ENCODE measurements at regions not wholly inside any gene's neighbourhood (a gene's known extent, or its start where the extent isn't known, plus 50 kb on each side); places are given as distances from the start of the nearest gene placed in this dataset.

GRCh38 chr12:39071611-39072010 lies 166.2 kb upstream of the CPNE8 start:
- H3K4me1 ChIP-seq (ENCODE audit: insufficient read depth, insufficient read length) = no peaks in the 10 kb centered on the region
- H3K9ac ChIP-seq (ENCODE audit: insufficient read length, low read depth) = no peak overlapping the region
- no peak for DNase-seq (ENCODE audit: low read depth, low spot score)
- H3K9me3 ChIP-seq (ENCODE audit: insufficient read depth, low read length) = no peaks in the 10 kb centered on the region
- no peak overlapping the region for H3K4me3 ChIP-seq (ENCODE audit: insufficient read length, low read depth)
- no peak for TF ChIP-seq ZNF274 (IDR thresholded peaks at IDR 0.05; ENCODE audit: low read depth, low read length)
- TF ChIP-seq YY1 (IDR thresholded peaks at IDR 0.05; ENCODE audit: insufficient read depth, insufficient read length) = no peak
- TF ChIP-seq SUZ12 (IDR thresholded peaks at IDR 0.05; ENCODE audit: extremely low read depth, insufficient read depth, insufficient read length) = no peak
- no peaks in the 10 kb centered on the region for H3K27me3 ChIP-seq (ENCODE audit: insufficient read depth, insufficient read length)
- H3K36me3 ChIP-seq (ENCODE audit: insufficient read depth, insufficient read length, low read length) = no peaks in the 10 kb centered on the region

DNA sequence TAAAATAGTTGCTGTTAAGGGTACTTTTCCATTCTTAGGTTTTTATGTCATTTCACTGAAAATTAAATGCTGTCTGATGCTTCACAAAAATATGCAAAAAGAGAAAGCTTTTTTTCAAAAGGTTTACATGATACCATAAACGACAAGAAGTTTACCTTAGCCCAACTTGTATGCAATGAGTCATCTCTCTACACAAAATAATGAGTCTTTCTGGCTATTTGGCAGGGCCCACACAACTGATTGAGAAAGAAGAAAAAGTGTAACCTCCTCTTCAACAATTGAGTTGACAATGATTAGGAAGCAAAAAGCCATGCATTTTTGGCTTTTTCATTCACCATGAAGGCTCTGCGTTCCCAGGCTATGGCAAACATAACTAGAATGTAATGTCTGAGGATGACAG lies 165.4 kb upstream of the CPNE8 start:
- TF ChIP-seq SUZ12 (IDR thresholded peaks at IDR 0.05; ENCODE audit: extremely low read depth, insufficient read depth, insufficient read length) (no peak), ZNF274 (IDR thresholded peaks at IDR 0.05; ENCODE audit: low read depth, low read length) (no peak), YY1 (IDR thresholded peaks at IDR 0.05; ENCODE audit: insufficient read depth, insufficient read length) (no peak)
- Histone ChIP-seq H3K27me3 (ENCODE audit: insufficient read depth, insufficient read length) (no peaks in the 10 kb centered on the region), H3K4me1 (ENCODE audit: insufficient read depth, insufficient read length) (no peaks in the 10 kb centered on the region)

GRCh38 chr12:39065455-39065854 lies 160.1 kb upstream of the CPNE8 start:
- TF ChIP-seq ZNF274 (IDR thresholded peaks at IDR 0.05; ENCODE audit: low read depth, low read length) (no peak), YY1 (IDR thresholded peaks at IDR 0.05; ENCODE audit: insufficient read depth, insufficient read length) (no peak), SUZ12 (IDR thresholded peaks at IDR 0.05; ENCODE audit: extremely low read depth, insufficient read depth, insufficient read length) (no peak)
- no peak overlapping the region for H3K9ac ChIP-seq (ENCODE audit: insufficient read length, low read depth)
- DNase-seq (ENCODE audit: low read depth, low spot score) = no peak

More for the DNA sequence above, 165.4 kb upstream of the CPNE8 start:
- Histone ChIP-seq H3K9me3 (ENCODE audit: insufficient read depth, low read length) (no peaks in the 10 kb centered on the region), H3K36me3 (ENCODE audit: insufficient read depth, insufficient read length, low read length) (no peaks in the 10 kb centered on the region), H3K4me3 (ENCODE audit: insufficient read length, low read depth) (no peak overlapping the region), H3K9ac (ENCODE audit: insufficient read length, low read depth) (no peak overlapping the region)
- DNase-seq (ENCODE audit: low read depth, low spot score) = no peak

DNA sequence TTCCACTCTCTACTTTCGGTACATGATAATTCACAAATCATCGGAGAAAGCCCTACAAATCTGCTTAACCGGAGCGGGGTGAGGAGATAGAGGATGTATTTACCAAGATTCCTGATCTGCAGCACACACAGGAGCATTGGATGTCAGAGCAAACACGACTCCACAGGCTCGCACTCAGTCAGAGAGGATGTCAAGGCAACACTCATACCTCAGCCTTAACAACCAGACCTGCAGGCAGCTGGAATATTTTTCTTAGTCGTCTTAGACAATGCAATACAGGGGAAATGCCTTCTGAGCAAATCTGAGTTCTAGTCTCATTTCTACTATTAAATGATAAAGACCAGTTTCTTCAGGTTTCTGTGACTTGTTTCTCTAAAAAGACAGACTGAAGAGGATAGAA lies 159.3 kb upstream of the CPNE8 start:
- TF ChIP-seq ZNF274 (IDR thresholded peaks at IDR 0.05; ENCODE audit: low read depth, low read length) = no peak
- TF ChIP-seq YY1 (IDR thresholded peaks at IDR 0.05; ENCODE audit: insufficient read depth, insufficient read length) = no peak
- TF ChIP-seq SUZ12 (IDR thresholded peaks at IDR 0.05; ENCODE audit: extremely low read depth, insufficient read depth, insufficient read length) = no peak
- no peak overlapping the region for H3K4me3 ChIP-seq (ENCODE audit: insufficient read length, low read depth)
- no peak for DNase-seq (ENCODE audit: low read depth, low spot score)
- H3K4me1 ChIP-seq (ENCODE audit: insufficient read depth, insufficient read length) = no peaks in the 10 kb centered on the region
- H3K36me3 ChIP-seq (ENCODE audit: insufficient read depth, insufficient read length, low read length) = no peaks in the 10 kb centered on the region
- H3K9me3 ChIP-seq (ENCODE audit: insufficient read depth, low read length) = no peaks in the 10 kb centered on the region
- no peaks in the 10 kb centered on the region for H3K27me3 ChIP-seq (ENCODE audit: insufficient read depth, insufficient read length)
- H3K9ac ChIP-seq (ENCODE audit: insufficient read length, low read depth) = no peak overlapping the region

More at GRCh38 chr12:39065455-39065854, 160.1 kb upstream of the CPNE8 start:
- H3K36me3 ChIP-seq (ENCODE audit: insufficient read depth, insufficient read length, low read length) = no peaks in the 10 kb centered on the region
- H3K9me3 ChIP-seq (ENCODE audit: insufficient read depth, low read length) = no peaks in the 10 kb centered on the region
- H3K27me3 ChIP-seq (ENCODE audit: insufficient read depth, insufficient read length) = no peaks in the 10 kb centered on the region
- no peak overlapping the region for H3K4me3 ChIP-seq (ENCODE audit: insufficient read length, low read depth)
- H3K4me1 ChIP-seq (ENCODE audit: insufficient read depth, insufficient read length) = no peaks in the 10 kb centered on the region

GRCh38 chr12:39062266-39062996 lies 157.0 kb upstream of the CPNE8 start:
- no peak for TF ChIP-seq ZNF274 (IDR thresholded peaks at IDR 0.05; ENCODE audit: low read depth, low read length)
- H3K27me3 ChIP-seq (ENCODE audit: insufficient read depth, insufficient read length) = no peaks in the 10 kb centered on the region
- no peaks in the 10 kb centered on the region for H3K4me1 ChIP-seq (ENCODE audit: insufficient read depth, insufficient read length)
- DNase-seq (ENCODE audit: low read depth, low spot score) = peak; percentile 15
- no peak overlapping the region for H3K9ac ChIP-seq (ENCODE audit: insufficient read length, low read depth)
- H3K36me3 ChIP-seq (ENCODE audit: insufficient read depth, insufficient read length, low read length) = no peaks in the 10 kb centered on the region
- no peaks in the 10 kb centered on the region for H3K9me3 ChIP-seq (ENCODE audit: insufficient read depth, low read length)
- H3K4me3 ChIP-seq (ENCODE audit: insufficient read length, low read depth) = no peak overlapping the region

GRCh38 chr12:39061576-39061975 lies 156.2 kb upstream of the CPNE8 start:
- H3K4me1 ChIP-seq (ENCODE audit: insufficient read depth, insufficient read length) = no peaks in the 10 kb centered on the region
- no peak overlapping the region for H3K9ac ChIP-seq (ENCODE audit: insufficient read length, low read depth)
- H3K36me3 ChIP-seq (ENCODE audit: insufficient read depth, insufficient read length, low read length) = no peaks in the 10 kb centered on the region
- H3K4me3 ChIP-seq (ENCODE audit: insufficient read length, low read depth) = no peak overlapping the region
- H3K9me3 ChIP-seq (ENCODE audit: insufficient read depth, low read length) = no peaks in the 10 kb centered on the region
- no peak for TF ChIP-seq YY1 (IDR thresholded peaks at IDR 0.05; ENCODE audit: insufficient read depth, insufficient read length)
- no peak for TF ChIP-seq SUZ12 (IDR thresholded peaks at IDR 0.05; ENCODE audit: extremely low read depth, insufficient read depth, insufficient read length)
- TF ChIP-seq ZNF274 (IDR thresholded peaks at IDR 0.05; ENCODE audit: low read depth, low read length) = no peak
- no peak for DNase-seq (ENCODE audit: low read depth, low spot score)
- H3K27me3 ChIP-seq (ENCODE audit: insufficient read depth, insufficient read length) = no peaks in the 10 kb centered on the region

DNA sequence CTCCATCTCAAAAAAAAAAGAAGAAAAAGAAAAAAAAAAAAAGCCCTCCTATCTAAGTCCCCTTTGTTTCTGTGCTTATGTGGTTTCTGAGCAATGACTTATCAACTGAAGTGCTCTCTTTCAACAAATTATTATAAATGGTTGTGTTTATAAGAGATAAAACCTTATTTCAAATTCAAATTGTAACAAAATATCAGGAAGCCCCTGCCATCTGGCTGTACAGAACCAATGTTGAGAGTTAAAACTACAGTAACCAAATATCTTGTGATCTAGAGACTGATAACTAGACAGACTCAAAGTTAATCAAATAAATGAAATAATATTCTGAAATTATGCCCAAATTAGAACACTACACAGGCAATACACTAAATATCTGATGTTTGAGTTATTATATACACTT lies 143.0 kb upstream of the CPNE8 start:
- no peaks in the 10 kb centered on the region for H3K9me3 ChIP-seq (ENCODE audit: insufficient read depth, low read length)
- no peak for DNase-seq (ENCODE audit: low read depth, low spot score)
- H3K9ac ChIP-seq (ENCODE audit: insufficient read length, low read depth) = no peak overlapping the region
- H3K36me3 ChIP-seq (ENCODE audit: insufficient read depth, insufficient read length, low read length) = no peaks in the 10 kb centered on the region
- H3K4me1 ChIP-seq (ENCODE audit: insufficient read depth, insufficient read length) = no peaks in the 10 kb centered on the region
- no peak for TF ChIP-seq SUZ12 (IDR thresholded peaks at IDR 0.05; ENCODE audit: extremely low read depth, insufficient read depth, insufficient read length)
- TF ChIP-seq ZNF274 (IDR thresholded peaks at IDR 0.05; ENCODE audit: low read depth, low read length) = no peak
- TF ChIP-seq YY1 (IDR thresholded peaks at IDR 0.05; ENCODE audit: insufficient read depth, insufficient read length) = no peak
- H3K27me3 ChIP-seq (ENCODE audit: insufficient read depth, insufficient read length) = no peaks in the 10 kb centered on the region
- H3K4me3 ChIP-seq (ENCODE audit: insufficient read length, low read depth) = no peak overlapping the region
